ENCODE measurements at regions not wholly inside any gene's neighbourhood (a gene's known extent, or its start where the extent isn't known, plus 50 kb on each side); places are given as distances from the start of the nearest gene placed in this dataset.
A peak's percentile ranks its signal among the peaks of the same experiment; 100 is the strongest.

- H3K36me3 ChIP-seq (ENCODE audit: insufficient read depth, low read length), result no peaks in the 10 kb centered on the region
- H3K79me2 ChIP-seq (replicated peaks; ENCODE audit: insufficient read depth, low read length), result no peaks in the 10 kb centered on the region
- H3K27ac ChIP-seq (ENCODE audit: low read length), result no peak overlapping the region
- H3K9me3 ChIP-seq (ENCODE audit: low read length), result no peaks in the 10 kb centered on the region
- no peak overlapping the region for H3K9ac ChIP-seq (ENCODE audit: low read length)
- H2AFZ ChIP-seq (ENCODE audit: low read depth, low read length), result no peak overlapping the region
- no peak overlapping the region for H3K4me2 ChIP-seq (ENCODE audit: low read length)
- H3K4me3 ChIP-seq (ENCODE audit: low read length), result no peak overlapping the region
- H3F3A ChIP-seq (ENCODE audit: insufficient read depth, low read length, poor library complexity, severe bottlenecking), result no peaks in the 10 kb centered on the region
- TF ChIP-seq EP300 (conservative IDR thresholded peaks at IDR 0.05; ENCODE audit: poor library complexity, severe bottlenecking) (no peak), REST (IDR thresholded peaks at IDR 0.05; ENCODE audit: borderline replicate concordance) (no peak), POLR2AphosphoS5 (IDR thresholded peaks at IDR 0.05) (no peak)
- no peaks in the 10 kb centered on the region for H4K20me1 ChIP-seq (ENCODE audit: insufficient read depth)
- no peaks in the 10 kb centered on the region for H3K27me3 ChIP-seq (ENCODE audit: insufficient read depth, low read depth, low read length)
- H3K9me2 ChIP-seq (ENCODE audit: insufficient read depth, low read length), result no peaks in the 10 kb centered on the region
These were observed 60.7 kb upstream of the SLC13A1 start for GRCh38 chr7:123260428-123260960.

- Histone ChIP-seq H3K9me2 (ENCODE audit: insufficient read depth, low read length) (no peaks in the 10 kb centered on the region), H3K27ac (ENCODE audit: low read length) (no peak overlapping the region), H2AFZ (ENCODE audit: low read depth, low read length) (no peak overlapping the region), H3K9ac (ENCODE audit: low read length) (no peak overlapping the region), H3K9me3 (ENCODE audit: low read length) (no peaks in the 10 kb centered on the region), H3K4me3 (ENCODE audit: low read length) (no peak overlapping the region), H3K4me2 (ENCODE audit: low read length) (no peak overlapping the region), H3K36me3 (ENCODE audit: insufficient read depth, low read length) (no peaks in the 10 kb centered on the region), H4K20me1 (ENCODE audit: insufficient read depth) (no peaks in the 10 kb centered on the region), H3K27me3 (ENCODE audit: insufficient read depth, low read depth, low read length) (no peaks in the 10 kb centered on the region), H3F3A (ENCODE audit: insufficient read depth, low read length, poor library complexity, severe bottlenecking) (no peaks in the 10 kb centered on the region), H3K79me2 (replicated peaks; ENCODE audit: insufficient read depth, low read length) (no peaks in the 10 kb centered on the region)
- TF ChIP-seq EP300 (conservative IDR thresholded peaks at IDR 0.05; ENCODE audit: poor library complexity, severe bottlenecking), result peak; percentile 84
- no peak for TF ChIP-seq TAF1 (IDR thresholded peaks at IDR 0.05; ENCODE audit: low read depth)
- no peak for TF ChIP-seq RAD21 (conservative IDR thresholded peaks at IDR 0.05)
- peak; percentile 52 for TF ChIP-seq POLR2AphosphoS5 (IDR thresholded peaks at IDR 0.05)
- TF ChIP-seq MXI1 (conservative IDR thresholded peaks at IDR 0.05; ENCODE audit: poor library complexity, severe bottlenecking), result no peak
- no peak for TF ChIP-seq CTCF (IDR thresholded peaks at IDR 0.05; ENCODE audit: poor library complexity, severe bottlenecking)
- no peak for TF ChIP-seq SMC3 (conservative IDR thresholded peaks at IDR 0.05; ENCODE audit: poor library complexity)
- no peak for TF ChIP-seq EZH2 (IDR thresholded peaks at IDR 0.05; ENCODE audit: borderline replicate concordance, insufficient read depth, low read length, poor library complexity, severe bottlenecking)
- no peak for TF ChIP-seq REST (IDR thresholded peaks at IDR 0.05; ENCODE audit: borderline replicate concordance)
These were observed 60.0 kb upstream of the SLC13A1 start for GRCh38 chr7:123259759-123260158.

Measured in neural cell (in vitro differentiated cells).